K562 (cell line): ENCODE measurements at regions not wholly inside any gene's neighbourhood (a gene's known extent, or its start where the extent isn't known, plus 50 kb on each side); places are given as distances from the start of the nearest gene placed in this dataset.

Experiments
- ATAC-seq: fragments of 200-7000 bp; cut with Tn5 transposase; 3 replicates; pipeline ENCODE4 v1.9.1; 2020; ENCODE audit warnings: moderate library complexity
- BruUV-seq: library from RNA; stranded (reverse); fragments of 400-500 nt; replicated peaks from 2 replicates; lab custom pipeline; 2021; lab: Mats Ljungman, UMichigan
- CTCF ChIA-PET: fragments of 300-600 bp; formaldehyde crosslinking; extraction: SDS; loops from one replicate; lab custom pipeline; 2021; ENCODE audit warnings: low intra/inter-chr PET ratio; lab: Yijun Ruan, JAX
- POLR2A ChIA-PET: fragments of 300-600, 350-650 bp; sonication (Branson Sonifier 250); formaldehyde crosslinking; extraction: SDS; loops from one replicate; lab custom pipeline; 2021; ENCODE audit warnings: antibody characterized with exemption, inconsistent platforms; lab: Yijun Ruan, JAX
- DNase-seq, 4 experiments: peaks; one replicate each; pipeline versions ENCODE4 v3.0.0 to v3.0.0-alpha.2; 2011 to 2018; ENCODE audit warnings: low spot score in 3 of 4, mixed read lengths in 3 of 4; ENCODE audit errors: extremely low read depth in 1 of 4
- FAIRE-seq: peaks from 2 replicates; lab custom pipeline; 2011; peaks lifted over from hg19 to GRCh38; lab: Jason Lieb, UNC
- H2AFZ ChIP-seq: 2 replicates; pipeline ENCODE4 v1.6.0; 2011; ENCODE audit warnings: low read depth, low read length, control low read depth, inconsistent platforms
- H3K27ac ChIP-seq: fragments of 200-600 bp; 3 replicates; pipeline ENCODE4 v1.8.0; 2011; ENCODE audit warnings: low read depth, mild to moderate bottlenecking, control low read depth, inconsistent platforms, low read length, moderate library complexity, mixed read lengths; ENCODE audit errors: extremely low read depth
- H3K27me3 ChIP-seq, 2 experiments: fragments of 300-600 bp in 1 of 2; 2 replicates in 1 of 2; 3 replicates in 1 of 2; pipeline versions ENCODE4 v1.6.0 to v1.8.0; 2011; ENCODE audit warnings: inconsistent platforms in 2 of 2, low read length in 2 of 2, mild to moderate bottlenecking in 1 of 2, mixed read lengths in 1 of 2, moderate library complexity in 1 of 2; ENCODE audit not compliant: control insufficient read depth in 2 of 2, insufficient read depth in 2 of 2
- H3K36me3 ChIP-seq: fragments of 300-600 bp; 3 replicates; pipeline ENCODE4 v1.8.0; 2011; ENCODE audit warnings: mild to moderate bottlenecking, low read length, inconsistent platforms; ENCODE audit not compliant: control insufficient read depth, insufficient read depth
- H3K4me1 ChIP-seq, 2 experiments: fragments of 200-600 bp in 1 of 2; replicated peaks in 1 of 2; 2 replicates in 1 of 2; 3 replicates in 1 of 2; pipeline versions ENCODE4 v1.5.1 to v1.8.0; 2011; ENCODE audit warnings: inconsistent platforms in 2 of 2, low read length in 2 of 2, mild to moderate bottlenecking in 1 of 2, mixed read lengths in 1 of 2, moderate library complexity in 1 of 2; ENCODE audit not compliant: control insufficient read depth in 2 of 2, insufficient read depth in 2 of 2
- H3K4me2 ChIP-seq: 2 replicates; pipeline ENCODE4 v1.6.1; 2011; ENCODE audit warnings: low read length, control low read depth, inconsistent platforms, mixed read lengths; ENCODE audit not compliant: insufficient read depth
- H3K4me3 ChIP-seq: fragments of 200-600 bp; sonication (generic), shearing (Covaris generic); 2 replicates; pipeline ENCODE4 v1.5.1; 2016; ENCODE audit warnings: control low read depth, inconsistent platforms
- H3K79me2 ChIP-seq: fragments of 200-600 bp; 3 replicates; pipeline ENCODE4 v1.8.0; 2011; ENCODE audit warnings: low read length, inconsistent platforms; ENCODE audit not compliant: control insufficient read depth, insufficient read depth
- H3K9ac ChIP-seq, 2 experiments: 2 replicates each; pipeline versions ENCODE4 v1.6.0 to v1.6.1; 2011; ENCODE audit warnings: low read depth in 2 of 2, low read length in 2 of 2, control low read depth in 1 of 2, inconsistent platforms in 1 of 2, mild to moderate bottlenecking in 1 of 2, mixed read lengths in 1 of 2; ENCODE audit not compliant: insufficient read depth in 1 of 2
- H3K9me1 ChIP-seq: one replicate; pipeline ENCODE4 v1.6.0; 2011; ENCODE audit warnings: inconsistent platforms, mild to moderate bottlenecking, low read length, moderate library complexity; ENCODE audit not compliant: control insufficient read depth, insufficient read depth
- H3K9me3 ChIP-seq: replicated peaks from 2 replicates; pipeline ENCODE4 v1.5.1; 2011; ENCODE audit warnings: low read depth, low read length, inconsistent platforms; ENCODE audit not compliant: control insufficient read depth, insufficient read depth
- H4K20me1 ChIP-seq: replicated peaks from 2 replicates; pipeline ENCODE4 v1.6.1; 2011; ENCODE audit warnings: low read length, inconsistent platforms, mixed read lengths; ENCODE audit not compliant: control insufficient read depth, insufficient read depth
- CEBPB ChIP-seq: fragments of 450-650 bp; IDR thresholded peaks from 2 replicates; pipeline ENCODE4 v1.6.1; 2016; ENCODE audit warnings: missing genetic modification characterization, missing compliant biosample characterization
- FOSL1 ChIP-seq: fragments of 200-800 bp; sonication (Bioruptor generic); conservative IDR thresholded peaks from 2 replicates; pipeline ENCODE4 v1.6.1; 2016; ENCODE audit warnings: missing genetic modification characterization, missing compliant biosample characterization
- NFE2 ChIP-seq: IDR thresholded peaks from 2 replicates; pipeline ENCODE4 v1.6.1; 2014; ENCODE audit warnings: antibody characterized with exemption, low read depth
- NONO ChIP-seq, 2 experiments: fragments of 200-400 bp in 1 of 2; fragments of 450-650 bp in 1 of 2; formaldehyde crosslinking in 1 of 2; IDR thresholded peaks; 2 replicates each; pipeline ENCODE4 v1.6.1; 2017; ENCODE audit warnings: low read depth in 2 of 2, mild to moderate bottlenecking in 2 of 2, moderate library complexity in 2 of 2, low read length in 1 of 2
- NUFIP1 ChIP-seq: fragments of 450-650 bp; IDR thresholded peaks from 2 replicates; pipeline ENCODE4 v1.6.1; 2018; ENCODE audit not compliant: partially characterized antibody
- ZNF780A ChIP-seq: fragments of 250-450 bp; sonication (Bioruptor Pico); IDR thresholded peaks from 2 replicates; pipeline ENCODE4 v1.5.0; 2021; ENCODE audit warnings: mild to moderate bottlenecking
- WGBS: fragments of 100-300 bp; shearing (Covaris generic); methylation state at CpG from one replicate; pipeline ENCODE4 v1.1.6; 2016; ENCODE audit warnings: low coverage, mixed read lengths; ENCODE audit not compliant: insufficient coverage; ENCODE audit errors: missing lambda C conversion rate; 5-methylcytosine and 5-hydroxymethylcytosine counted together
- in situ Hi-C: fragments of 300-500 bp; cut with MboI; formaldehyde crosslinking; loops from 4 replicates; pipeline ENCODE4 v1.15.0; 2018; ENCODE audit warnings: inconsistent platforms, mixed read lengths
- intact Hi-C: fragments of 100-400 bp; cut with micrococcal nuclease; formaldehyde crosslinking; loops from 2 replicates; pipeline ENCODE4 v1.14.2; 2022
- TF ChIP-seq, protein P1 (sequence below): fragments of 450-650 bp; formaldehyde crosslinking; IDR thresholded peaks from 2 replicates; pipeline ENCODE4 v1.4.0; 2022; ENCODE audit warnings: missing genetic modification characterization
- TF ChIP-seq, protein P2 (sequence below): sonication (generic); formaldehyde crosslinking; IDR thresholded peaks from 2 replicates; pipeline ENCODE4 v1.8.1; 2023; ENCODE audit warnings: mild to moderate bottlenecking, missing genetic modification reagents
- TF ChIP-seq, protein P3 (sequence below): fragments of 250-450 bp; sonication (Bioruptor Pico); IDR thresholded peaks from 2 replicates; pipeline ENCODE4 v1.4.0; 2020; ENCODE audit warnings: mild to moderate bottlenecking, moderate library complexity, borderline replicate concordance

DNA sequence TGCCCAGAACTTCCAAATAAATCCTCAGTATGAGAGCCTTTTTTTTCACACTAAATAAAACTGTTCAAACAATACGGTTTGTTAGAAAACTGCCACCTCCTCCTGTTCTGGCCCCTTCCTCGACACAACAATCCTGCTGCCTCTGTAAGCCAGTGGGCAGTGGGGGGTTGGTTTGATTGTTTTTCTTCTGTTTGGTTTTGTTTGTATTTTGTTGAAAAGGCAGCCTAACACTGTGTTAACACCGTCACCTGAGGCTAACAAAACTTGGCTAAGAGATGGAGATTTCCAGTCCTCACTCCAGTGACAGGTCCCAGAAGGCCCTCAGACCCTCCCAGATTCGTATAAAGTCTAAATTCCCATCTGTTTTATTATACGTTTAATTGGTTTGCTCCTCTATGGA is 402.1 kb downstream of the ZNF521 start:
- FAIRE-seq, result no peak
- Histone ChIP-seq H2AFZ (no peak overlapping the region), H3K9ac (no peak overlapping the region), H3K27me3 (no peaks in the 10 kb centered on the region), H3K4me2 (no peak overlapping the region), H4K20me1 (no peaks in the 10 kb centered on the region), H3K4me1 (no peaks in the 10 kb centered on the region), H3K79me2 (no peaks in the 10 kb centered on the region)
- WGBS, result 2% methylated on average over 5 of the region's 5 CpGs
- no peak for DNase-seq
- intact Hi-C loops, result no loop called here
- ATAC-seq, result no peak
- CTCF ChIA-PET, result no interaction called here
- TF ChIP-seq, protein P1, sequence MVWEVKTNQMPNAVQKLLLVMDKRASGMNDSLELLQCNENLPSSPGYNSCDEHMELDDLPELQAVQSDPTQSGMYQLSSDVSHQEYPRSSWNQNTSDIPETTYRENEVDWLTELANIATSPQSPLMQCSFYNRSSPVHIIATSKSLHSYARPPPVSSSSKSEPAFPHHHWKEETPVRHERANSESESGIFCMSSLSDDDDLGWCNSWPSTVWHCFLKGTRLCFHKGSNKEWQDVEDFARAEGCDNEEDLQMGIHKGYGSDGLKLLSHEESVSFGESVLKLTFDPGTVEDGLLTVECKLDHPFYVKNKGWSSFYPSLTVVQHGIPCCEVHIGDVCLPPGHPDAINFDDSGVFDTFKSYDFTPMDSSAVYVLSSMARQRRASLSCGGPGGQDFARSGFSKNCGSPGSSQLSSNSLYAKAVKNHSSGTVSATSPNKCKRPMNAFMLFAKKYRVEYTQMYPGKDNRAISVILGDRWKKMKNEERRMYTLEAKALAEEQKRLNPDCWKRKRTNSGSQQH (CRISPR knock-in tag), result no peak
- TF ChIP-seq ZNF780A (CRISPR knock-in tag) (no peak), NUFIP1 (no peak), NONO (IDR thresholded peaks at IDR 0.05; ENCODE audit: low read depth in 2 of 2, low read length in 1 of 2) (no peak), NFE2 (no peak), FOSL1 (no peak), CEBPB (tag) (no peak)
- TF ChIP-seq, protein P2, sequence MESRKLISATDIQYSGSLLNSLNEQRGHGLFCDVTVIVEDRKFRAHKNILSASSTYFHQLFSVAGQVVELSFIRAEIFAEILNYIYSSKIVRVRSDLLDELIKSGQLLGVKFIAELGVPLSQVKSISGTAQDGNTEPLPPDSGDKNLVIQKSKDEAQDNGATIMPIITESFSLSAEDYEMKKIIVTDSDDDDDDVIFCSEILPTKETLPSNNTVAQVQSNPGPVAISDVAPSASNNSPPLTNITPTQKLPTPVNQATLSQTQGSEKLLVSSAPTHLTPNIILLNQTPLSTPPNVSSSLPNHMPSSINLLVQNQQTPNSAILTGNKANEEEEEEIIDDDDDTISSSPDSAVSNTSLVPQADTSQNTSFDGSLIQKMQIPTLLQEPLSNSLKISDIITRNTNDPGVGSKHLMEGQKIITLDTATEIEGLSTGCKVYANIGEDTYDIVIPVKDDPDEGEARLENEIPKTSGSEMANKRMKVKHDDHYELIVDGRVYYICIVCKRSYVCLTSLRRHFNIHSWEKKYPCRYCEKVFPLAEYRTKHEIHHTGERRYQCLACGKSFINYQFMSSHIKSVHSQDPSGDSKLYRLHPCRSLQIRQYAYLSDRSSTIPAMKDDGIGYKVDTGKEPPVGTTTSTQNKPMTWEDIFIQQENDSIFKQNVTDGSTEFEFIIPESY (CRISPR knock-in tag), result no peak
- TF ChIP-seq, protein P3, sequence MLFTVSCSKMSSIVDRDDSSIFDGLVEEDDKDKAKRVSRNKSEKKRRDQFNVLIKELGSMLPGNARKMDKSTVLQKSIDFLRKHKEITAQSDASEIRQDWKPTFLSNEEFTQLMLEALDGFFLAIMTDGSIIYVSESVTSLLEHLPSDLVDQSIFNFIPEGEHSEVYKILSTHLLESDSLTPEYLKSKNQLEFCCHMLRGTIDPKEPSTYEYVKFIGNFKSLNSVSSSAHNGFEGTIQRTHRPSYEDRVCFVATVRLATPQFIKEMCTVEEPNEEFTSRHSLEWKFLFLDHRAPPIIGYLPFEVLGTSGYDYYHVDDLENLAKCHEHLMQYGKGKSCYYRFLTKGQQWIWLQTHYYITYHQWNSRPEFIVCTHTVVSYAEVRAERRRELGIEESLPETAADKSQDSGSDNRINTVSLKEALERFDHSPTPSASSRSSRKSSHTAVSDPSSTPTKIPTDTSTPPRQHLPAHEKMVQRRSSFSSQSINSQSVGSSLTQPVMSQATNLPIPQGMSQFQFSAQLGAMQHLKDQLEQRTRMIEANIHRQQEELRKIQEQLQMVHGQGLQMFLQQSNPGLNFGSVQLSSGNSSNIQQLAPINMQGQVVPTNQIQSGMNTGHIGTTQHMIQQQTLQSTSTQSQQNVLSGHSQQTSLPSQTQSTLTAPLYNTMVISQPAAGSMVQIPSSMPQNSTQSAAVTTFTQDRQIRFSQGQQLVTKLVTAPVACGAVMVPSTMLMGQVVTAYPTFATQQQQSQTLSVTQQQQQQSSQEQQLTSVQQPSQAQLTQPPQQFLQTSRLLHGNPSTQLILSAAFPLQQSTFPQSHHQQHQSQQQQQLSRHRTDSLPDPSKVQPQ (CRISPR knock-in tag), result no peak
- TF ChIP-seq, all 486 proteins: peak for 0
- POLR2A ChIA-PET, result no interaction called here
- BruUV-seq, result no TSS peak
- H3K9me3 ChIP-seq, result no peaks in the 10 kb centered on the region
- H3K4me3 ChIP-seq, result no peak overlapping the region
- no peaks in the 10 kb centered on the region for H3K36me3 ChIP-seq
- in situ Hi-C loops, result no loop called here
- no peaks in the 10 kb centered on the region for H3K9me1 ChIP-seq
- no peak overlapping the region for H3K27ac ChIP-seq
